GM23338 (cell line): ENCODE measurements at regions not wholly inside any gene's neighbourhood (a gene's known extent, or its start where the extent isn't known, plus 50 kb on each side); places are given as distances from the start of the nearest gene placed in this dataset.

Source experiments
- CREB1 ChIP-seq: fragments of 250-450 bp; sonication (Bioruptor Pico); IDR thresholded peaks from 2 replicates; pipeline ENCODE4 v1.5.0; 2020; ENCODE audit warnings: low read depth, mild to moderate bottlenecking, moderate library complexity
- CTCF ChIP-seq, 2 experiments: fragments of 200-600 bp in 1 of 2; sonication (generic) in 1 of 2; conservative IDR thresholded peaks; 2 replicates each; pipeline versions ENCODE4 v1.5.1 to v1.6.1; 2016 to 2017; ENCODE audit warnings: antibody characterized with exemption in 2 of 2, low read depth in 2 of 2, mild to moderate bottlenecking in 2 of 2, moderate library complexity in 1 of 2
- EZH2 ChIP-seq: fragments of 200-600 bp; sonication (generic); IDR thresholded peaks from one replicate; pipeline ENCODE4 v1.8.0; 2017; ENCODE audit warnings: antibody characterized with exemption, mild to moderate bottlenecking, low read depth; ENCODE audit not compliant: unreplicated experiment
- EZH2phosphoT487 ChIP-seq: fragments of 200-600 bp; sonication (generic); IDR thresholded peaks from one replicate; pipeline ENCODE4 v1.8.1; 2018; ENCODE audit warnings: antibody characterized with exemption; ENCODE audit not compliant: unreplicated experiment
- POLR2AphosphoS5 ChIP-seq: IDR thresholded peaks from 2 replicates; pipeline ENCODE4 v1.6.1; 2016; ENCODE audit warnings: antibody characterized with exemption, low read depth
- ZNF114 ChIP-seq: fragments of 250-450 bp; sonication (Bioruptor Pico); IDR thresholded peaks from 2 replicates; pipeline ENCODE4 v1.5.0; 2020; ENCODE audit warnings: mild to moderate bottlenecking, moderate library complexity
- ZNF331 ChIP-seq: fragments of 250-450 bp; sonication (Bioruptor Pico); IDR thresholded peaks from 2 replicates; pipeline ENCODE4 v1.5.0; 2020; ENCODE audit warnings: low read depth, mild to moderate bottlenecking, moderate library complexity

- no peak for TF ChIP-seq CTCF (conservative IDR thresholded peaks at IDR 0.05; ENCODE audit: low read depth in 2 of 2)
- no peak for TF ChIP-seq ZNF114 (CRISPR knock-in tag)
- TF ChIP-seq CREB1 (CRISPR knock-in tag) = no peak
- no peak for TF ChIP-seq EZH2
- TF ChIP-seq POLR2AphosphoS5 = no peak
- TF ChIP-seq ZNF331 (CRISPR knock-in tag) = no peak
- no peak for TF ChIP-seq EZH2phosphoT487
These were observed 91.9 kb upstream of the OTOS start for GRCh38 chr2:240232264-240232915.
